ENCODE measurements at regions not wholly inside any gene's neighbourhood (a gene's known extent, or its start where the extent isn't known, plus 50 kb on each side); places are given as distances from the start of the nearest gene placed in this dataset.

DNA sequence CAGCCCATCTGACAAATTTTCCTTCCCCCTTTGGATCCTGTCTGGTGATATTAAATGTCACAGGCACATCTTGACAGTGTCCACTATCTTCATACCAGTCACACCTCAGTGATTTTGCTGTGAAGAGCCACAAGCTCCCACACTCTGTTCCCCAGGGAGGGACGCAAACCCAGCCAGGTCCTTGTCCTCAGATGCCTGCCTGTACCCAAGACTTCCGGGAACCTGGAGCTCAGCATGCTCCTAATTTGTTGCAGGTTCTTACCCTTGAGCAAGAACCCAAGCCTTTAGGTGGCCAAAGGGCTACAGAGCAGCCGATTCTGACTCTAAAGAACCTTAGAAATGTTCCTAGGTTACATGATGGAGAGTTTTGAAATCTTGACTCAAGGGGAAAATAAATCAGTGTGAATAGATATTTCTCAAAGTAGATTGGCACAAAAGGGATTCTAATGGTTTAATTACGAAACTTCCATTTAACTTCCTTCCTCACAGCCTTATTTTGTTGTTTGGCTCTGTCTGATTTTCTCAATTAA lies 66.2 kb upstream of the MTHFD1L start:
- DNase-seq (ENCODE audit: low read depth) (no peak), FAIRE-seq (no peak)
- Histone ChIP-seq H3K4me3 (ENCODE audit: low read depth, low read length) (no peak overlapping the region), H3K36me3 (ENCODE audit: control insufficient read depth, insufficient read depth, low read length) (peaks cover 1% of the 10 kb centered on the region), H3K27me3 (ENCODE audit: control insufficient read depth, insufficient read depth, low read length) (no peaks in the 10 kb centered on the region)
- TF ChIP-seq, protein P1, sequence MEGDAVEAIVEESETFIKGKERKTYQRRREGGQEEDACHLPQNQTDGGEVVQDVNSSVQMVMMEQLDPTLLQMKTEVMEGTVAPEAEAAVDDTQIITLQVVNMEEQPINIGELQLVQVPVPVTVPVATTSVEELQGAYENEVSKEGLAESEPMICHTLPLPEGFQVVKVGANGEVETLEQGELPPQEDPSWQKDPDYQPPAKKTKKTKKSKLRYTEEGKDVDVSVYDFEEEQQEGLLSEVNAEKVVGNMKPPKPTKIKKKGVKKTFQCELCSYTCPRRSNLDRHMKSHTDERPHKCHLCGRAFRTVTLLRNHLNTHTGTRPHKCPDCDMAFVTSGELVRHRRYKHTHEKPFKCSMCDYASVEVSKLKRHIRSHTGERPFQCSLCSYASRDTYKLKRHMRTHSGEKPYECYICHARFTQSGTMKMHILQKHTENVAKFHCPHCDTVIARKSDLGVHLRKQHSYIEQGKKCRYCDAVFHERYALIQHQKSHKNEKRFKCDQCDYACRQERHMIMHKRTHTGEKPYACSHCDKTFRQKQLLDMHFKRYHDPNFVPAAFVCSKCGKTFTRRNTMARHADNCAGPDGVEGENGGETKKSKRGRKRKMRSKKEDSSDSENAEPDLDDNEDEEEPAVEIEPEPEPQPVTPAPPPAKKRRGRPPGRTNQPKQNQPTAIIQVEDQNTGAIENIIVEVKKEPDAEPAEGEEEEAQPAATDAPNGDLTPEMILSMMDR (IDR thresholded peaks at IDR 0.05; ENCODE audit: insufficient read depth, low read length, severe bottlenecking) = no peak

- FAIRE-seq (no peak), DNase-seq (ENCODE audit: low read depth) (no peak)
- H3K27me3 ChIP-seq (ENCODE audit: control insufficient read depth, insufficient read depth, low read length) = no peaks in the 10 kb centered on the region
- TF ChIP-seq, protein P1 (IDR thresholded peaks at IDR 0.05; ENCODE audit: insufficient read depth, low read length, severe bottlenecking) = no peak
- no peak overlapping the region for H3K4me3 ChIP-seq (ENCODE audit: low read depth, low read length)
- peaks cover 1% of the 10 kb centered on the region for H3K36me3 ChIP-seq (ENCODE audit: control insufficient read depth, insufficient read depth, low read length)
Observed at GRCh38 chr6:150800674-150801314, 64.7 kb upstream of the MTHFD1L start.

DNA sequence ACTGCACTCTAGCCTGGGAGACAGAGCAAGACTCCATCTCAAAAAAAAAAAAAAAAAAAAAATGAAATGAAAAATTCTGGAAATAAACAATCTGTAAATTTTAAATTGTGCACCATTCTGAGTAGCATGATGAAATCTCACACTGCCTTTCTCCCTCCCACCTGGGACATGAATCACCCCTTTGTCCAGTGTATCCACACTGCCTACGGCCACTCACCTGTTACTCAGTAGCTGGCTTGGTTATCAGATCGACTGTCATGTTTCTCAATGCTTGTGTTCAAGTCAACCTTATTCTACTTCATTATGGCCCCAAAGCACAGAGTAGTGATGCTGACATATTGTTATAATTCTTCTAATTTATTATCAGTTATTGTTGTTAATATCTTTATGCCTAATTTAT lies 58.7 kb upstream of the MTHFD1L start:
- H3K36me3 ChIP-seq (ENCODE audit: control insufficient read depth, insufficient read depth, low read length) = peaks cover 3% of the 10 kb centered on the region
- FAIRE-seq (no peak), DNase-seq (ENCODE audit: low read depth) (peak; percentile 67)
- no peaks in the 10 kb centered on the region for H3K27me3 ChIP-seq (ENCODE audit: control insufficient read depth, insufficient read depth, low read length)
- H3K4me3 ChIP-seq (ENCODE audit: low read depth, low read length) = no peak overlapping the region
- TF ChIP-seq, protein P1 (IDR thresholded peaks at IDR 0.05; ENCODE audit: insufficient read depth, low read length, severe bottlenecking) = no peak

DNA sequence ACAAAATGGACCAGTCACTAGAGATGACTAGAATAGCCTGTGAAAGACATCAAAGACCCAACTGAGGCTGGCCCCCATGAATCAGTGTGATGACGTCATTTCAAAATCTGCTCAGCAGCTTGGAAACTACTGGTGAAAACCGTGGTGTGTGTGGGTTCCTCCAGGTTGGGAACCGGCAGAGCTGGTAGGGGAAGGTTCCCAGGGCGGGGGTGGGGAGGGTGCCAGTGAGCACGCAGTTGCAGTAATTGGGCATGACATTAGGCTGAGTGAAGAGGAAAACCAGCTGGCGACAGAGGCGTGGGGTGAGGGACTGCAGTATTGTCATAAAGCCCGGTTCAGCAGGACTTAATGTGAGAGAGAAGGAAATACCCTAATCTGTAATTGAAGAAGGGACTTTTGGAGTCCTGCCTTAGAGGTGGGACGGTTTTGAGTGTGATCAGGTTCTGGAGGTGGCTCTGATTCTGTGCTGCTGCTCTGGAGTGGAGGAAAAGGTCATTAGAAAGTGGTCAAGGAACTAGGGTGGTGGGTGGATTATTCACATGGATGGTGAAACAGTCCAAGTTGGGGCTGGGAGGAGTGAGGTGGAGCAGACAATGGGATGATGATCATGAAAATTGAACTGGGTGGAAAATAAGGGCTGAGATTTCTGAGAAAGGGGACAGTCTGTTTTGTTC lies 52.0 kb upstream of the MTHFD1L start:
- H3K36me3 ChIP-seq (ENCODE audit: control insufficient read depth, insufficient read depth, low read length) = peaks cover 3% of the 10 kb centered on the region
- peak; percentile 93 for DNase-seq (ENCODE audit: low read depth)
- H3K4me3 ChIP-seq (ENCODE audit: low read depth, low read length) = no peak overlapping the region
- TF ChIP-seq, protein P1 (IDR thresholded peaks at IDR 0.05; ENCODE audit: insufficient read depth, low read length, severe bottlenecking) = no peak
- FAIRE-seq = no peak
- H3K27me3 ChIP-seq (ENCODE audit: control insufficient read depth, insufficient read depth, low read length) = no peaks in the 10 kb centered on the region

- Histone ChIP-seq H3K36me3 (ENCODE audit: control insufficient read depth, insufficient read depth, low read length) (peaks cover 3% of the 10 kb centered on the region), H3K4me3 (ENCODE audit: low read depth, low read length) (no peak overlapping the region), H3K27me3 (ENCODE audit: control insufficient read depth, insufficient read depth, low read length) (no peaks in the 10 kb centered on the region)
- FAIRE-seq = no peak
- DNase-seq (ENCODE audit: low read depth) = peak; percentile 95
- TF ChIP-seq, protein P1 (IDR thresholded peaks at IDR 0.05; ENCODE audit: insufficient read depth, low read length, severe bottlenecking) = no peak
Observed at GRCh38 chr6:150813993-150814359, 51.5 kb upstream of the MTHFD1L start.
